ENCODE measurements at regions not wholly inside any gene's neighbourhood (a gene's known extent, or its start where the extent isn't known, plus 50 kb on each side); places are given as distances from the start of the nearest gene placed in this dataset.

DNA sequence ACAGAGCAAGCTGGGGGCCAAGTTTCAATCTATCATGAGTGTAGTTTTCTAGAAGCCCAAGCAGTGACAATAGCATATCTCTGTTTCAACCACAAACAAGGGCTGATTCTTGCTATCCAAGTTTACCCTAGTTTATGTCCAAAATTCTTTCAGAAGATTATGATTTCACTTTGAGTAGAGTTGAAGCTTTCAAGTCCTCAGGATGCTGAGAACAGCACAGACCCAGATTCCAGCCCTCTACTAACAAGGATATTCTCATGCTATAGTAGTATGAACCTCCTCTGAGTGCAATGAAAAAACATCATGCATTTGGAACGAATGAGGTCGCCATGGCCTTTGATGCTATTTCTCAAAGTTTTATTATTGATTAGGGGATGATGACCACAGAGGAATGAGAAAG, 344.1 kb upstream of the NPVF start:
- Histone ChIP-seq H3K9me3 (ENCODE audit: control insufficient read depth, insufficient read depth, low read length) (no peaks in the 10 kb centered on the region), H3K27ac (ENCODE audit: low read depth, low read length) (no peak overlapping the region), H3K4me3 (ENCODE audit: low read depth, low read length) (no peak overlapping the region), H3K27me3 (ENCODE audit: control insufficient read depth, insufficient read depth, low read length) (no peaks in the 10 kb centered on the region)
- CTCF ChIA-PET = no interaction called here
- no peak for DNase-seq (ENCODE audit: low read depth, low spot score)
- no peak for TF ChIP-seq CTCF (IDR thresholded peaks at IDR 0.05; ENCODE audit: low read depth, low read length)
- POLR2A ChIA-PET = no interaction called here

DNA sequence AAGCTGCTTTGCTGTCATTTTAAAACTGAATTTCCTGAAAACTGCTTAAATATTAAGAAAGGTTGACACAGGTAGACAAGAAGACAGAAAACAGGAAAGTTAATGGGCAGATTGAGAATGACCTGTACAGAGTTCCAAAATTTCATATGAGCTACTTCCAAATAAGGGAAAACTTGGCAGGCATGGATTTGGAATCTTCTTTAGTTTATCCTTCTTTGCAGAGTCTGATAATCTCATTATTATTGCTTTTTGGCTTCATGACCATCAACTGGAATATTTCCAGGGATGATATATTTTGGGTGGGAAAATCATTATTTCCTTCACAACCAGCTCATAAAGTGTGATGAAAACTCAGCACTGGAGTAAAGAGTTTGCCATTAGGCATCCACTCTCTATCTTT, 346.5 kb upstream of the NPVF start:
- POLR2A ChIA-PET = no interaction called here

DNA sequence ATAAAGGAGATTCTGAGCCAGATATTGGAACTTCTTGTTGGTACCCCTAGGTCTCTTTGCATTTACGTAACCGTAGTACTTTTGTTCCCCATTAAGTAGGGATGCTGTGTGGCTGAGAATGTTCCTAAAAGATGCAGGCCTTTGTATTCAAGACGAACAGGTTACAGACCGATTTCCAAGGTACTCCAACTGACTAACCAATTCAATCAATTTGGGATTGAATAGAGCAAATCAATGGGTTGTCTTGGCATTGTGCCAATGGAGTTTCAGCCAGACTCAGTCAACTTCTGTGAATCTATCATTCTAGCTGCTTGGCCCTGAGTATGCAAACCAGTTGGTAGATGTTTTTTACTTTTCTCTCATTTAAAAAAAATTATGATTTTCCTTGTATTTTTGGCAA, 347.3 kb upstream of the NPVF start:
- no peak for DNase-seq (ENCODE audit: low read depth, low spot score)
- ChIA-PET CTCF (interaction anchor here (1.3 to 3.7 kb wide), 2 partner anchors 10 to 317 kb away, joined by 3 to 34 read pairs; no protein-coding TSS in a partner anchor), POLR2A (no interaction called here)
- H3K27me3 ChIP-seq (ENCODE audit: control insufficient read depth, insufficient read depth, low read length) = no peaks in the 10 kb centered on the region
- H3K4me3 ChIP-seq (ENCODE audit: low read depth, low read length) = no peak overlapping the region
- no peak overlapping the region for H3K27ac ChIP-seq (ENCODE audit: low read depth, low read length)
- no peak for TF ChIP-seq CTCF (IDR thresholded peaks at IDR 0.05; ENCODE audit: low read depth, low read length)
- H3K9me3 ChIP-seq (ENCODE audit: control insufficient read depth, insufficient read depth, low read length) = no peaks in the 10 kb centered on the region

More for the DNA sequence above, 346.5 kb upstream of the NPVF start:
- DNase-seq (ENCODE audit: low read depth, low spot score) = no peak
- Histone ChIP-seq H3K4me3 (ENCODE audit: low read depth, low read length) (no peak overlapping the region), H3K27ac (ENCODE audit: low read depth, low read length) (no peak overlapping the region), H3K9me3 (ENCODE audit: control insufficient read depth, insufficient read depth, low read length) (no peaks in the 10 kb centered on the region), H3K27me3 (ENCODE audit: control insufficient read depth, insufficient read depth, low read length) (no peaks in the 10 kb centered on the region)
- no peak for TF ChIP-seq CTCF (IDR thresholded peaks at IDR 0.05; ENCODE audit: low read depth, low read length)
- CTCF ChIA-PET = interaction anchor here (0.8 to 3.7 kb wide), 3 partner anchors 9 to 277 kb away, joined by 3 to 34 read pairs (median 3); no protein-coding TSS in a partner anchor

DNA sequence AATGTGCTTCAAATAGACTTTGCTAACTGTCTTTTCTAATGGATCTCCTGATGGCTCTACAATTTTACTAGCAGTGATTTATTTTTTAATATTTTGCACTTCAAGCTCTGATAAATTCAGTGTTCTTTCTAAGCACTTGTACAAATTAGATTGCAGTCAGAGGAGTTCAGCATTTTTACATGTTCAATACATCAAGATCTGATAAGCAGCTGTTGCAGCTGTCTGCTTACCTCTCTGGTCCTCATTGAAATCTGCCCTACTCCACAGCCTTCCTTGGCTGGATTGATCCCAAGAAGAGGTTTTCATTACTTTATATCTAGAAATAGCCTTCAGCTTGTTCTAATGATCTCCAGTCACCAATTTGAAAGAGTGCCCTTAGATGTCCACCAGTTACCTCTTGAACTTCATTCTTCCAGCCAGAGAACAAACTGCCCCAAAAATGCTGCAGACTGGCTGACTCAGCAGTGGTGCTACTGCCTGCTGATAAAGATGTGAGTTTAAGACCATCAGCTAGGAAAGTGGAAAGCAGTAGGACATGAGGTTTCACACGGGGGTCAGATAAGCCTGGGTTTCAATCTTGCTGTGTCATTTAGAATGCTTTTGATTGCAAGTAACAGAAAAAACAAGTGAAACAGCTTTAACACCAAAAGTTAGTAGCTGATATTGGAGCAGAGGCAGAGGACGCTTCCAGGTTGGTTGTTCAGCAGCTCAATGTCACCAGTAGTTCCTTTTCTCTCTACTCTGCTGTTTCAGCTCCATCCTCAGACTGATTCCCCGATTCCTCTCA, 350.9 kb upstream of the NPVF start:
- H3K27me3 ChIP-seq (ENCODE audit: control insufficient read depth, insufficient read depth, low read length) = peaks cover 3% of the 10 kb centered on the region
- H3K4me3 ChIP-seq (ENCODE audit: low read depth, low read length) = no peak overlapping the region
- no peak for TF ChIP-seq CTCF (IDR thresholded peaks at IDR 0.05; ENCODE audit: low read depth, low read length)
- H3K27ac ChIP-seq (ENCODE audit: low read depth, low read length) = no peak overlapping the region
- CTCF ChIA-PET = interaction anchor here (1.1 to 3.4 kb wide), 5 partner anchors 9 to 319 kb away, joined by 3 to 12 read pairs (median 3); no protein-coding TSS in a partner anchor
- DNase-seq (ENCODE audit: low read depth, low spot score) = no peak
- no peaks in the 10 kb centered on the region for H3K9me3 ChIP-seq (ENCODE audit: control insufficient read depth, insufficient read depth, low read length)
- POLR2A ChIA-PET = no interaction called here

- POLR2A ChIA-PET = no interaction called here
- no peak for TF ChIP-seq CTCF (IDR thresholded peaks at IDR 0.05; ENCODE audit: low read depth, low read length)
- H3K4me3 ChIP-seq (ENCODE audit: low read depth, low read length) = no peak overlapping the region
- H3K9me3 ChIP-seq (ENCODE audit: control insufficient read depth, insufficient read depth, low read length) = no peaks in the 10 kb centered on the region
- DNase-seq (ENCODE audit: low read depth, low spot score) = no peak
- H3K27me3 ChIP-seq (ENCODE audit: control insufficient read depth, insufficient read depth, low read length) = peaks cover 3% of the 10 kb centered on the region
- CTCF ChIA-PET = interaction anchor here (1.1 to 3.4 kb wide), 4 partner anchors 10 to 320 kb away, joined by 3 to 12 read pairs (median 3); no protein-coding TSS in a partner anchor
- H3K27ac ChIP-seq (ENCODE audit: low read depth, low read length) = no peak overlapping the region
Observed at GRCh38 chr7:25579778-25580075, 351.4 kb upstream of the NPVF start.

Measured in AG04450 (cell line).